RWPE1 (cell line): ENCODE measurements at regions not wholly inside any gene's neighbourhood (a gene's known extent, or its start where the extent isn't known, plus 50 kb on each side); places are given as distances from the start of the nearest gene placed in this dataset.
A peak's percentile ranks its signal among the peaks of the same experiment; 100 is the strongest.

Source experiments
- CTCF ChIA-PET: fragments of 350-600 bp; sonication (Branson Sonifier 250); formaldehyde crosslinking; extraction: SDS; loops from one replicate; lab custom pipeline; 2021; lab: Yijun Ruan, JAX
- POLR2A ChIA-PET: fragments of 400-600 bp; formaldehyde crosslinking; extraction: SDS; loops from one replicate; lab custom pipeline; 2020; ENCODE audit warnings: antibody characterized with exemption; ENCODE audit not compliant: low non-redundant PET; lab: Yijun Ruan, JAX
- DNase-seq: peaks from one replicate; pipeline ENCODE4 v3.0.0; 2012; ENCODE audit warnings: low spot score
- H3K27ac ChIP-seq: fragments of 450-650 bp; 2 replicates; pipeline ENCODE4 v1.5.1; 2017
- TF ChIP-seq, protein P1 (sequence below): fragments of 450-650 bp; conservative IDR thresholded peaks from 2 replicates; pipeline ENCODE4 v1.5.1; 2017; ENCODE audit warnings: low read depth, mild to moderate bottlenecking

DNA sequence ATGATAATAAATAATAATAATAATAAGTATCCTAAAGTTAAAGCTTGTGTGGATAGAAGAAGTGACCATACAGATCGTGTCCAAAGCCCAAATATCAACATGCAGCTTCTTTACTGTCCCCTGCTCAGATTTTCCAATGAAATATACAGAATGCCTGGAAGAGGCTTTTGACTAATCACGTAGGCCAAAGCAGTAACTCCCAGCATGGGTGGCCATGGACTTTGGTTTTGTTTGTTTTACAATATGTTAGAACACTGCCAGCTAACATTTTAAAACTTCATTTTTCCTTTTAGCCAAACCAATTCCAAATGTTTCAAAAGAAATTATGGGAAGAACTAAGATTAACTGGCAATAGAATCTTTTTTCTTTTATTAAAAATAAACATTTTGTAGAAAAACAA, 400.0 kb upstream of the FLRT2 start:
- no peak overlapping the region for H3K27ac ChIP-seq
- TF ChIP-seq, protein P1, sequence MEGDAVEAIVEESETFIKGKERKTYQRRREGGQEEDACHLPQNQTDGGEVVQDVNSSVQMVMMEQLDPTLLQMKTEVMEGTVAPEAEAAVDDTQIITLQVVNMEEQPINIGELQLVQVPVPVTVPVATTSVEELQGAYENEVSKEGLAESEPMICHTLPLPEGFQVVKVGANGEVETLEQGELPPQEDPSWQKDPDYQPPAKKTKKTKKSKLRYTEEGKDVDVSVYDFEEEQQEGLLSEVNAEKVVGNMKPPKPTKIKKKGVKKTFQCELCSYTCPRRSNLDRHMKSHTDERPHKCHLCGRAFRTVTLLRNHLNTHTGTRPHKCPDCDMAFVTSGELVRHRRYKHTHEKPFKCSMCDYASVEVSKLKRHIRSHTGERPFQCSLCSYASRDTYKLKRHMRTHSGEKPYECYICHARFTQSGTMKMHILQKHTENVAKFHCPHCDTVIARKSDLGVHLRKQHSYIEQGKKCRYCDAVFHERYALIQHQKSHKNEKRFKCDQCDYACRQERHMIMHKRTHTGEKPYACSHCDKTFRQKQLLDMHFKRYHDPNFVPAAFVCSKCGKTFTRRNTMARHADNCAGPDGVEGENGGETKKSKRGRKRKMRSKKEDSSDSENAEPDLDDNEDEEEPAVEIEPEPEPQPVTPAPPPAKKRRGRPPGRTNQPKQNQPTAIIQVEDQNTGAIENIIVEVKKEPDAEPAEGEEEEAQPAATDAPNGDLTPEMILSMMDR = no peak
- CTCF ChIA-PET = interaction anchor here (0.5 kb wide), 1 partner anchor 243 kb away, joined by 3 read pairs; no protein-coding TSS in a partner anchor
- POLR2A ChIA-PET = no interaction called here
- DNase-seq = no peak

DNA sequence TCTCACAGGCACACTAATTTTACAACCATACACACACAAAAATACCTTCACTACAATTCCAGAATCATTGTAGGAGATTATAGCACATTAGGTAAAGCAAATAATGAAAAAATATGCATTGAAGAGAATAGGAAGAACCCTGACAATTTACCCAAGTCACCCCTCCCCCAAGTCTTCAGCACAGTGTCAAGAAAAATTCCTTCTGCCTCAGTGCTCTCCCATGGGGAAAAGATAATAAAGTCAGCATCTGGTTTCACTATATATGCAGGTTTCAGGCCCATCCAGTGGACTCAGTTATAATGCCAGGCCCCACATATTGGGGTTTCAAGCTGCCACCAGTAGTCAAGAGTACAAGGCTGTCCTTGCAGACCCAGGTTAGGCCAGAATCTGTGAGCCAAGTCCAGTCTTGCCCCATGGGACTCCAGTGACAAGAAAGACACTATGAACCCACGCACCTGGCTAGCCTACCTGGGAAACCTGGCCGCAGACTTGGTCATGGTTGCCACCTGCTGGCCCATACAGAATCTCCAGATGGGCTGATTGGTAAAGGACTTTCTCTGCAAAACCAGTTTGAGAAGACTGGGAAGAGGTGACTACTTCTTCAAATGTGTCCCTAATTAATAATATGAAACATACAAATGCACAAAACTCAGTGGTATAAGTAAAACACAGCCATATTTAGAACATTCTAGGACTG, 398.6 kb upstream of the FLRT2 start:
- CTCF ChIA-PET = interaction anchor here (0.6 kb wide), 2 partner anchors 719 to 803 kb away, joined by 3 to 5 read pairs; no protein-coding TSS in a partner anchor
- TF ChIP-seq, protein P1 = no peak
- POLR2A ChIA-PET = no interaction called here
- H3K27ac ChIP-seq = no peak overlapping the region
- peak; percentile 21 for DNase-seq

DNA sequence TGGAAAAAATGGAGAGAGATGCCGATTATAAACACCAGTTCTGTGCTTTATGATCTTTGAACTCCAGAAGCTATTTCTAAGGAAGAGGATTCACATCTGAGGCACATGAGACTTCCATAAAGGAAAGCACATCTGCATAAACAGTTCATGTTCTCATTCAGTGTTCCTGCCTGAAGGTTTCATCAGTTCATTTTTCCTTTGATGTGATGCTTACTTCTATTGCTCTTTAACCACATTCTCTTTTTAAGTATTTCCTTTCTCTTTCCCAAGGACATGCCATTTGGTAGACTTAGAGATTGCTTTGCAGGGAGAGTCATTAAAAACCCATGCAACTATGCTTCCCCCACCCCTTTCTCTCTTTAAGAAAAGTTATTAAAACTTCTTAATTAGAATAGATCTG, 387.0 kb upstream of the FLRT2 start:
- H3K27ac ChIP-seq = no peak overlapping the region
- CTCF ChIA-PET = interaction anchor here (0.6 kb wide), 1 partner anchor 401 kb away, joined by 3 read pairs; no protein-coding TSS in a partner anchor
- DNase-seq = no peak
- POLR2A ChIA-PET = no interaction called here
- TF ChIP-seq, protein P1 = no peak

- POLR2A ChIA-PET = no interaction called here
- no peak overlapping the region for H3K27ac ChIP-seq
- no peak for DNase-seq
- CTCF ChIA-PET = no interaction called here
- TF ChIP-seq, protein P1 = no peak
These were observed 383.2 kb upstream of the FLRT2 start for GRCh38 chr14:85146779-85147178.

DNA sequence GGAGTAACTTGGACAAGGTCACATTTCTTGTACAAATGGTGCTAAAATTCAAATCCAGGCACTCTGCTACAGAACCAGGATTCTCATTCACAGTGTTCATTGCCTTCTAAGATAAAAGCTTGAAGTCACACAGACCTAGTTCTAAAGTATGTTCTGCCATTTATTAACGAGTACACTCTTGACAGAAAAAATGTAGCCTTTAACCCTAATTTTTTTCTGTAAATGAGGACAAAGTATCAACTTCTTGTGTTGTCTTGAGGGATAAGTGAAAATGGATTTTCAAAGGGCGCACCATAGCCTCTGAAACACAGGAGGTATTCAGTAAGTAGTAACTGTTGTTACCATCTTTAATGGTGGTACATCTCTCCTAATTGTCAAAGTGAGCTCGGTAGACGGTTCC, 379.8 kb upstream of the FLRT2 start:
- ChIA-PET POLR2A (no interaction called here), CTCF (no interaction called here)
- no peak overlapping the region for H3K27ac ChIP-seq
- DNase-seq = no peak
- TF ChIP-seq, protein P1 = no peak

- TF ChIP-seq, protein P1 = no peak
- ChIA-PET CTCF (no interaction called here), POLR2A (no interaction called here)
- H3K27ac ChIP-seq = no peak overlapping the region
- DNase-seq = no peak
These were observed 375.2 kb upstream of the FLRT2 start for GRCh38 chr14:85154714-85155113.
